HG03097 (cell line): ENCODE measurements at regions not wholly inside any gene's neighbourhood (a gene's known extent, or its start where the extent isn't known, plus 50 kb on each side); places are given as distances from the start of the nearest gene placed in this dataset.
A peak's percentile ranks its signal among the peaks of the same experiment; 100 is the strongest.

Experiments used
- ATAC-seq: cut with Tn5 transposase; IDR thresholded peaks from one replicate; pipeline ENCODE4 v1.9.1; 2021; ENCODE audit not compliant: unreplicated experiment, low FRiP score

GRCh38 chr6:100269189-100269588, 195.5 kb downstream of the SIM1 start:
- ATAC-seq, result no peak

GRCh38 chr6:100268326-100268725, 196.4 kb downstream of the SIM1 start:
- no peak for ATAC-seq

- no peak for ATAC-seq
These were observed 197.0 kb downstream of the SIM1 start for GRCh38 chr6:100267721-100268123.

GRCh38 chr6:100266494-100267401, 198.0 kb downstream of the SIM1 start:
- no peak for ATAC-seq

- no peak for ATAC-seq
These were observed 202.6 kb downstream of the SIM1 start for GRCh38 chr6:100262086-100262485.

- no peak for ATAC-seq
These were observed 203.2 kb downstream of the SIM1 start for GRCh38 chr6:100261486-100261885.

GRCh38 chr6:100260584-100260983, 204.1 kb downstream of the SIM1 start:
- no peak for ATAC-seq

- ATAC-seq, result no peak
These were observed 204.9 kb downstream of the SIM1 start for GRCh38 chr6:100259865-100260264.

GRCh38 chr6:100258752-100259151, 206.0 kb downstream of the SIM1 start:
- no peak for ATAC-seq

- ATAC-seq, result peak; percentile 93
These were observed 206.8 kb downstream of the SIM1 start for GRCh38 chr6:100257793-100258395.

- no peak for ATAC-seq
These were observed 209.0 kb downstream of the SIM1 start for GRCh38 chr6:100255701-100256100.

- ATAC-seq, result no peak
These were observed 217.6 kb downstream of the SIM1 start for GRCh38 chr6:100247123-100247522.

GRCh38 chr6:100246206-100246605, 218.5 kb downstream of the SIM1 start:
- ATAC-seq, result no peak

- no peak for ATAC-seq
These were observed 223.9 kb downstream of the SIM1 start for GRCh38 chr6:100240798-100241197.

GRCh38 chr6:100237821-100238220, 226.9 kb downstream of the SIM1 start:
- no peak for ATAC-seq

GRCh38 chr6:100236389-100236788, 228.3 kb downstream of the SIM1 start:
- ATAC-seq, result no peak

GRCh38 chr6:100235631-100236030, 229.1 kb downstream of the SIM1 start:
- no peak for ATAC-seq

GRCh38 chr6:100234625-100235024, 230.1 kb downstream of the SIM1 start:
- no peak for ATAC-seq

- ATAC-seq, result no peak
These were observed 231.7 kb downstream of the SIM1 start for GRCh38 chr6:100232781-100233573.

- no peak for ATAC-seq
These were observed 233.8 kb downstream of the SIM1 start for GRCh38 chr6:100230953-100231316.
